ENCODE measurements at regions not wholly inside any gene's neighbourhood (a gene's known extent, or its start where the extent isn't known, plus 50 kb on each side); places are given as distances from the start of the nearest gene placed in this dataset.

- DNase-seq (ENCODE audit: low spot score in 2 of 2, unreplicated experiment in 2 of 2), result no peak
- no peak overlapping the region for H3K27ac Mint-ChIP-seq
- no peaks in the 10 kb centered on the region for H3K27me3 Mint-ChIP-seq (ENCODE audit: low read depth)
- no peak for TF ChIP-seq CTCF (IDR thresholded peaks at IDR 0.05; ENCODE audit: unreplicated experiment)
- H3K9me3 Mint-ChIP-seq, result peaks cover 20% of the 10 kb centered on the region
- H3K4me3 Mint-ChIP-seq, result no peak overlapping the region
- H3K4me1 Mint-ChIP-seq, result peaks cover 11% of the 10 kb centered on the region
- no peaks in the 10 kb centered on the region for H3K36me3 Mint-ChIP-seq
These were observed 703.4 kb upstream of the LINC00305 start for GRCh38 chr18:64852281-64852680.

DNA sequence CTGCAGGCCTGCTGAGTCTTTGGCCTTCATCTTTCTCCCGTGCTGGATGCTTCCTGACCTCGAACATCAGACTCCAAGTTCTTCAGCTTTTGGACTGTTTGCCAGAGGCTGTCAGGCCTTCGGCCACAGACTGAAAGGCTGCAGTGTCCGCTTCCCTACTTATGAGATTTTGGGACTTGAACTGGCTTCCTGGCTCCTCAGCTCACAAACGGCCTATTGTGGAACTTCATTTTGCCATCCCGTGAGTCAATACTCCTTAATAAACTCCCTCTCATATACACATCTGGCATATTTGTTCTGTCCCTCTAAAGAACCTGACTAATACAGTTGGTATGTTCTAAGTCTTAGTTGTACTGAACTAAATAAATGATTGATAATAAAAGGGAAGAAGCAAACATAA is 702.8 kb upstream of the LINC00305 start:
- H3K27ac Mint-ChIP-seq, result no peak overlapping the region
- H3K27me3 Mint-ChIP-seq (ENCODE audit: low read depth), result no peaks in the 10 kb centered on the region
- no peak for TF ChIP-seq CTCF (IDR thresholded peaks at IDR 0.05; ENCODE audit: unreplicated experiment)
- no peaks in the 10 kb centered on the region for H3K36me3 Mint-ChIP-seq
- H3K4me1 Mint-ChIP-seq, result peaks cover 11% of the 10 kb centered on the region
- H3K4me3 Mint-ChIP-seq, result no peak overlapping the region
- DNase-seq (ENCODE audit: low spot score in 2 of 2, unreplicated experiment in 2 of 2), result no peak
- peaks cover 26% of the 10 kb centered on the region for H3K9me3 Mint-ChIP-seq

DNA sequence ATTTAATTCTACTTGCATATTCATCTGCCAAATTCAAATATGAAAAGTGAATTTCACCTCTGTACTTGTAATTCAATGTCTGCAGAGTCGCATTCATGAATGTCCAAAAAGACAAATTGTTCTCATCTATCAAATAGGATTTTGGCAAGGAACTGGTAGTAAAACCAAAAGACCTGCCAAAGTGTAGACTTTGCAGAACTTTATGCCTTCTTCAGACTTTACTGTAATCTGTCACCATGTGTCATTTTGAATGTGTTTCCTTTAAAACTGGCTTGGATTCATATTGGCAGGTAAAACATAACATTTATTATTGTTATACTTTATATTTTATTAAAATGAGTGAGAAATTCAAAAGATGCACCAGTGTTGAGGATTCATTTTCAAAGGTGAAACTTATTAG is 701.9 kb upstream of the LINC00305 start:
- no peak for DNase-seq (ENCODE audit: low spot score in 2 of 2, unreplicated experiment in 2 of 2)
- Mint-ChIP-seq H3K27me3 (ENCODE audit: low read depth) (no peaks in the 10 kb centered on the region), H3K9me3 (peaks cover 35% of the 10 kb centered on the region), H3K27ac (no peak overlapping the region), H3K36me3 (no peaks in the 10 kb centered on the region), H3K4me3 (no peak overlapping the region), H3K4me1 (peaks cover 11% of the 10 kb centered on the region)
- TF ChIP-seq CTCF (IDR thresholded peaks at IDR 0.05; ENCODE audit: unreplicated experiment), result no peak

GRCh38 chr18:64840911-64841701 is 692.2 kb upstream of the LINC00305 start:
- DNase-seq (ENCODE audit: low spot score in 2 of 2, unreplicated experiment in 2 of 2), result no peak
- Mint-ChIP-seq H3K27ac (peak overlapping the region; percentile 25), H3K27me3 (ENCODE audit: low read depth) (no peaks in the 10 kb centered on the region), H3K36me3 (no peaks in the 10 kb centered on the region), H3K4me3 (no peak overlapping the region), H3K9me3 (peaks cover 7% of the 10 kb centered on the region), H3K4me1 (peaks cover 9% of the 10 kb centered on the region)
- no peak for TF ChIP-seq CTCF (IDR thresholded peaks at IDR 0.05; ENCODE audit: unreplicated experiment)

DNA sequence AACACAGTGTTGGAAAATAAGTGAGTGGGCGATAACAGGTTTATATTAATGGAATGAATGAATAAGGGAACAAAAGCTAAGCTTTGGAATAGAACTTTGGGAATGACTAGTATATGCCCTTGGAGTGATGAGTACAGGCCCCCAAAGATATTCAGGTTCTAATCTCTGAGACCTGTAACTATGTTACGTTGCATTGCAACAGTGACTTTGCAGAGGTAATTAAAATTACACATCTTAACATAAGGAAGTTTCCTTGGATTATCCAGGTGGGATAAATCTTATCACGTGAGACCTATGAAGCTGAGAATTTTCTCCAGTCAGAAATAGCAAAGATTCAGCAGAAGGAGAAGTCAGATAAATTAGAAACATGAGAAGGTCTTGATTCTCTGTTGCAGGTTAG is 661.5 kb upstream of the LINC00305 start:
- no peaks in the 10 kb centered on the region for H3K27me3 Mint-ChIP-seq (ENCODE audit: low read depth)
- no peak for TF ChIP-seq CTCF (IDR thresholded peaks at IDR 0.05; ENCODE audit: unreplicated experiment)
- H3K36me3 Mint-ChIP-seq, result no peaks in the 10 kb centered on the region
- H3K9me3 Mint-ChIP-seq, result peaks cover 8% of the 10 kb centered on the region
- no peak for DNase-seq (ENCODE audit: low spot score in 2 of 2, unreplicated experiment in 2 of 2)
- no peak overlapping the region for H3K27ac Mint-ChIP-seq
- H3K4me3 Mint-ChIP-seq, result no peak overlapping the region
- H3K4me1 Mint-ChIP-seq, result no peaks in the 10 kb centered on the region
